ENCODE measurements at regions not wholly inside any gene's neighbourhood (a gene's known extent, or its start where the extent isn't known, plus 50 kb on each side); places are given as distances from the start of the nearest gene placed in this dataset.
A peak's percentile ranks its signal among the peaks of the same experiment; 100 is the strongest.
"Not testable (repeated sequence)": the region's sequence is repeated elsewhere in the genome, so short reads cannot be mapped to it uniquely, and the experiment has no call there.

DNA sequence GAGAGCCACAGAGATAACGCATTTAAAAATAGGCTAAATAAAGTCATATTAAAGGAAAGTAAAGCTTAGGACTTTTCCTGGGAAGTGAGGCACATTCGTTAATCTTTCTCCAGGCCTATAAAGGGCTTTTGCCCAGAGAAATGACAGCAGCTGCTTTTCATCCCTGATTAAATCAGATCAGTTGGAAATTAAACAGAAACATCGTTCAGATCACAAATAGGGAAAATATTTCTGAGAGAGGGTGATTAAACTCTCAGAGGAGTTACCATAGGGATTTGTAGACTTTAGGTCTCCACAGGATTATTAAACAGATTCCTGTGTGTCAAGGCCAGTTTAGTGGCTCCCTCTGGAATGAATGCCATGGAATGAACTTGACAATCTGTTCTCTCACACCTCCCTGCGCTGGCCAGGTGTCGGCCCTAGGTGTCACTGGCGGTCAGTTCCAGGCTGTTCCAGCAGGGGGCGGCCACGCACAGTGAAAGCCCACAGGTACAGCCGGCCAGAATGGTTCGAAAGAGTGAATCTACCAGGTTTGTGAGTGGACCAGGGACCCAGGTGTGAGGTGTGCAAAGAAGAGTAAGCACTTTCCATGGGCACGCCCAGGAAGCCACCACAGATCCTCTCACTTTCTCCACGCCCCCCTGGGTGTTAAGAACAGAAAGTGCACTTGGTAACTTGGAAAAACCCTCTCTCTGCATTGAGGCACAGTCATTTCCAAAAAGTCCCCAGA lies 253.0 kb upstream of the RASGRP1 start:
- peak; percentile 79 to 92 for ATAC-seq

DNA sequence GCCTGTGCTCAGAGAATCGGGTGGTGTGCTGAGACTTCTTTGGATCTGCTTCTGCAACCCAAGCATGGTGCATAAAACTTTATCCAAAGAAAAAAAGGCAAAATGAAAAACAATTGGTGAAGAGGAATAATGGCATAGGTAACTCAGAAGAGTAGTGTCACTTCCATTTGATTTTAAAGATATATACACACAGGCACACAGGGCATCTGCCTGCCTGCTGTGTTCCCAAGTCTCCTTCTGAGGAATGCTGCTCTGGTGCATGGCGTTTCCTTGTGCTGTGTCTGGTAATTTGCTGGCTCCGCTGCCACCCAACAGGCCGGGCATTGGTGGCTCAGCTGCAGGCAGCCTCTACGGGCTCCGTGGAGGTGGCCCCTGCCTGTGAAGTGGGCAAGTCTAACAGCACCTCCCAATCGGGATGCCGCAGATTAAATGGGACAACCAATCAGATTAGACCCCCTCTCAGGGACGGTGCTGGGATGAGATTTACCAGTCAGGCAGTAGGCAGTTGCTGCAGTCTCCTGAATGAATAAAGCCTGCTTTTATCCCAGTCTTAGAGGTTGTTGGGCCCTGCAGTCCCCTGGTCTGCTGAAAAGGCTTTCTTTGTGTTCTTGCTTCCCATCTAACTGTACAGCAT lies 253.7 kb upstream of the RASGRP1 start:
- ATAC-seq, result no peak

DNA sequence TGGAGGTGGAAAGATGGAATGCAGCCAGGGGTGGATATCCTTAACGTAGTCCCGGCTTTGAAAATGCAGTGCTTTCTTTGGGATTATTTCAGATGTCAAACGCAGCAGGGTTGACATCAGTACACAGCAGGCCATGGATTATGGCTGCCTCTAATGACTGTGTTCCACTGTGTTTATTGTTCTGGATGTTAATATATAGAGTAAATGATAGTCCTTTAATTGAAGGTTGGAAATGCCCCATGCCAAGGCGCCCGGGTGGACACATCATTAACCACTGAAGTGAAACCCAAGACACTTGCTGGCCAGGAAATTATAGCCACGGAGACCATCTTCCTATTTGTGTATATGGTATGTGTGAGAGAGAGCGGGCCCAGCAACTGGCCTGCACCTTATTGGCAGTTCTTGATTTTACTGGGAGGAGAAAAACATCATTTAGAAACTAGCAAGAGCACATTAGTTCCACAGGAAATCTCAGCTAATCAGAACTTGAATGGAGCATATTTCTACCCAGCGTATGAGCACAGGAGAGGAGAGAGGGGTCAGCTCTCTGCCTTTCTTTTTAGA lies 254.9 kb upstream of the RASGRP1 start:
- no peak for ATAC-seq

DNA sequence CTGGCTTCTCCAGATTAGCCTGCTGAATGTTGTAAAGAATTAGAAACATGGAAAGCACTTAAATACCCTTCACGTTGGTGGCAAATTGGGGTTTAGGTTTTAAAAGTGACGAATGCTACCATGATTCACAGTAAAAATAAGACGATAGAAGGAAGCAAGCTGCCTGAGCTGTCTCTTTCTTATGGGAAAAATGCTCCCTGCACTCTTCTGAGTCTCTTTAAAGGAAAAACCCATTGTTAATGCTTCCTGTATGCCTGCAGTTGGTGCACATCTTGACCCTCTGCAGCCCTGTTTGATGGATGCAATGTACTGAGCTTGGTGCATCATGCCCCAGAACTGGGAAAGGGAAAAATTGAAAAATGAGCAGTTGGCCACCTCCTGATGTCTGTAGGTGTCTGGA lies 258.6 kb upstream of the RASGRP1 start:
- no peak for ATAC-seq

DNA sequence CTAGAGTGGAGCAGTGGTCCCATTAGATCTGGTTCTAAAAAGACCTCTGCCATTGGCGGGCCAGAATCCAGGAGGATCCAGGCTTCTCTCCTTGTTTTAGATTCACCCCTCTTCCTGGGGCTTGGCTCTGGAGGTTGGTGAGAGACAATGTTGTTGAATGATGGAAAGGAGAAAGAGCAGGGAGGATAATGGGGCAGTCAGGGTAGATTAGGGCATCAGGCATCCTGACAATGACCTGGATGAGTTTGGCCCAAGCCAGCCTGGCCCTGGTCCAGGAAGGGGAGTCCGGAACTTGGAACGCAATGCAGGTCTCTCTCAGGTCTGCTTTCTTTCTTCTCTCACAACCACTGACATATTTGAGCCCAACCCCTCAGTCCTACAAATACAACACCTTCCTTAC lies 260.1 kb upstream of the RASGRP1 start:
- no peak for ATAC-seq

DNA sequence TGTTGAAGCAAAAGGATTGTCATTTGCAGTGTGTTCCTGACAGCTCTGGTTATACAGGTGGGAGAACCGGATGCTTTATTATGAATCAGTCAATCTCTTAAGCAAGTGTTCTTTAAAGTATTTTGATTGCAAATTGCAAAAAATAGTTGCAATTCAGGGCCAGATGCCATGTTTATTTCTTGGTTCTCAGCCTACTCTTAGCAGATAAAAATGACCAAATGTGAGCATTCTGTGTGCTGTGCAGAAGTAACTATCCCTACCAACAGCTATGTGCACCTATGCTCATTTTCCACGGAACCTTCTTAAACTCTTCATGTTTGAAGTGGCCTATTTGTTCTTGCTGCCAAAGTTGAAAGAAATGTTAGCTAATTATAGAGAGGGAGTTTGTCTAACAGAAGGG lies 262.3 kb upstream of the RASGRP1 start:
- ATAC-seq, result no peak

- no peak for ATAC-seq
Observed at GRCh38 chr15:38828031-38828532, 263.5 kb upstream of the RASGRP1 start.

DNA sequence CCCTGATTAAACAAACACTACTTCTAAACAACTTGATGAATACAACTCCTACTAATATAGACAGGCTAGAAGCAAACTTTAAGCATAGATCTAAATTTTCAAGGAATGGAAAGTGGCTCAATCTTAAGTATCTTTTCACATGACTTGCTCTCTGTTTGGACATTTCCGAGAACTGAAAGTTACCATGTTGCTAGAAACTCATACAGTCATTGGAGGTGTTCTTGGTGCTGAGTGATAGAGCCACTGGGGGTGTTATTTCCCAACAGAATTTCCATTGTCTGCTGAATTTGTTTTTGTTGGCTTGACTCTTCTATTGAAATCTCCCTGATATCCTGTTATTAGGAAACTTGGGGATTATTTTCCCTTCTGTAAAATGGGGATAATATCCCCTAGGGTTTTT lies 264.5 kb upstream of the RASGRP1 start:
- no peak for ATAC-seq

DNA sequence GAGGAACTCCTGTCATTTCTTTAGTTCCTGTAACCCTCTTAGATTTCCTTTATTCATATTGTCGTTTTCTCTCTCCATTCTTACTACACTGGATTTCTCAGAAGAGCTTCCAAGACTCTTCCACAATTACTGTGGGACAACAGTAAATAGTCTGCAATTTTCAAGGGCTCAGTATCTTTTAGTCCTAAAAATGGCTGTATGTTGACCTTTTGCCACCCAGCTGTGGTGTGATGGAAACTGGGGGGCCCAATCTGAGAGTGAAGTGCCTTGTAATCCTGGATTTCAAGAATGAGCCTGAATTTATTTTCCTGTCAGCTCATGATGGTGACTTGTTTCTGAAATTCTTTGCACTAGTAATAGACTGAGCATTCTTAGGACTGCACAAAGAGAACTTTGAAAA lies 277.6 kb upstream of the RASGRP1 start:
- ATAC-seq, result no peak

- no peak for ATAC-seq
Observed at GRCh38 chr15:38843051-38843501, 278.5 kb upstream of the RASGRP1 start.

DNA sequence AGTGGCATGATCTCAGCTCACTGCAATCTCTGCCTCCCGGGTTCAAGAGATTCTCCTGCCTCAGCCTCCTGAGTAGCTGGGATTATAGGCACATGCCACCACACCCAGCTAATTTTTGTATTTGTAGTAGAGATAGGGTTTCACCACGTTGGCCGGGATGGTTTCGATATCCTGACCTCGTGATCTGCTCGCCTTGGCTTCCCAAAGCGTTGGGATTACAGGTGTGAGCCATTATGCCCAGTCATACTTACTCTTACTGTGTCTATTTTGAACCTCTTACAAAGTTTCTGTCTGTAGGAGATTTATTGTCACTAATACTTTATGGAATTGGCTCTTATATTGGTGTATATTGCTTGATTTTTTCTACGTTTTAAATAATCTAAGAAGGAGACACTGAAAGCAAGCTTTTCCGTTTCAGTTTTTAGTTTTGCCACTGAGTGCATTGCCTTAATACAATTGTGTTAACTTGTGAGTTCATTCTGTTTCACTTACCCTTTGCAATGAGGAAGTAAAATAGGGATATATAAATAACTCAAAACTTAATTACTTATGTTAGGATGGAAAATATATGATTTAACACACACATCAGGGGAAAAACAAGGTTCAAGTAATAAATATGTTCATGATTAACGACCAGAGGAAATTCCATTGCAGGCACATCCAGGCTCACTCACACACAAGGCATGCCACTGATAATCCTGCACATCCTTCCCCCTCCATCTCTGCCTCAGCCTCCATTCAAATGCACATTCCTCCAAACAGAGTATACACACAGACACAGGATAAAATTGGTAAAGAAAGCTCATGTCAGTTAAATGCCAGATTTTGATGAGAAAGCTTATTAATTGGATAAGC lies 279.3 kb upstream of the RASGRP1 start:
- no peak for ATAC-seq

DNA sequence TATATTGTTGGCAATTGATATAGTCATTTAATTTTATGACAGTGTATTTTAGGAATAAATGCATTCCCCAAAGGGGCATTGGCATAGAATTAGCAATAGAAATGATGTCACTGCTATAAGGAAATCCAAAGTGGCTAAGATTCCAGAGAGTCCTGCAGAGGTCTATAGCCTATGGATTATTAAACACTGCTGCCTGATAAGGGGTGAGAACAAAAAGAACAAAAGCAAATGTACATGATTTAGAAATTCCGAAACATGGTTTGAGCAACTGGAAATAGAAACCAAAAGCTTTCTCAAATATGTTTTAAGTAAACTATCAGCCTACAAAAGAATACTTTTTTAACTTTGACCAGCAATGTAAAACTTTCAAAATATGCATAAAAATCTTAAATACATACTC lies 280.1 kb upstream of the RASGRP1 start:
- no peak for ATAC-seq

- no peak for ATAC-seq
Observed at GRCh38 chr15:38846346-38846745, 281.7 kb upstream of the RASGRP1 start.

DNA sequence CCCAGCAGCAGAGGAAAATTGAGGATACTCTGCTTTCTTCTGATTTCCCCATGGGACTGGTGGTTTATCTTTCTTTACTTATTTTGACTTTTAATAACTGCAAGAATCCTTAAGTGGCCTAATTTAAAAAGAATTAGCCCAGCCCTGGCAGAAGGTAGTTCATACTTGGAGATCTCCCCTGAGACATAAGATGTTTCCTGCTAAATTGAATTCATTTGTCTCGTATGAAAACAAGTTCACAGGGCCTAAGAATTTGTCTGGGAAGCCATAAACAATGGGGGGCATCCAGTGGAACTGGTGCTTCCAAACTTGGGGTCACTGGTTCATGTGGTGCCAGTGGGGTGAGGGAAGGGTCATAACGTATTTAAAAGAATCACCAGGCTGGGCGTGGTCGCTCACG lies 283.1 kb upstream of the RASGRP1 start:
- no peak for ATAC-seq

DNA sequence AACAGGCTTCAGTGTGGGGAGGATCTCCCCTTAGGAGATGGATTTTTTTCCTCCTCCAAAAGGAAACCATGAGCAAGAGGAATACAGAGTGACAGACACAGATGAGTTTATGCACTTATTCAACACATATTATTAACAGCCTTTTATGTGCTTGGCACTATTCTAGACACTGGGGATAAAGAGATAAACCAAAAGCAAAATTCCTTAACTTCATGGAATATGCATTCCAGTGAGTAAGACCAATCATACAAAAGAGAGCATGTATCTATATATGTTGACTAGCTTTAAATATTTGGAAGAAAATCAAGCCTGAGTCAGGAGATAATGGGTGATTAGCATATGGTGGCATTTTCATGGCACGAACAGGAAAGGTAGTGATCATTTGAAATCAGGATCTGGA lies 284.4 kb upstream of the RASGRP1 start:
- no peak for ATAC-seq

DNA sequence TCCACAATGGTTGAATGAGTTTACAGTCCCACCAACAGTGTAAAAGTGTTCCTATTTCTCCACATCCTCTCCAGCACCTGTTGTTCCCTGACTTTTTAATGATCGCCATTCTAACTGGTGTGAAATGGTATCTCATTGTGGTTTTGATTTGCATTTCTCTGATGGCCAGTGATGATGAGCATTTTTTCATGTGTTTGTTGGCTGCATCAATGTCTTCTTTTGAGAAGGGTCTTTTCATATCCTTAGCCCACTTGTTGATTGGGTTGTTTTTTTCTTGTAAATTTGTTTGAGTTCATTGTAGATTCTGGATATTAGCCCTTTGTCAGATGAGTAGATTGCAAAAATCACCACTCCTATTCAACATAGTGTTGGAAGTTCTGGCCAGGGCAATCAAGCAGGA lies 287.6 kb upstream of the RASGRP1 start:
- not testable (repeated sequence) for ATAC-seq

DNA sequence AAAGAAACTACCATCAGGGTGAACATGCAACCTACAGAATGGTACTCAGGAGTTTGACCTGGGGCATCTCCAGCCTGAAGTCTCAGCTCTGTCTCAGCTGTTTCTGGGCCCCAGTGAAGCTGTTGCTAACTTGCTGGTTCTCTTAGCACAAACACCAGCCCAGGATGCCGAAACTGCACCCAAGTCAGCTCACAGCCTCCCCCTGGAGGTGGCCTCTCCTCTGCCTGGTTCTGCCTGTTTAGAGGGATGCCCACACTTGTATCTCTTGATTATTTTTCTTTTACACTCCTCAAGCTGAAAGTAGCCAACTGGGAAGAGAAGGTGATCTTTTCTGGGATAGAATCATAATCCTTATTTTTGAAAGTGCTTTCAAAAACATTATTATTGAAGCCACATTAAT lies 289.0 kb upstream of the RASGRP1 start:
- no peak for ATAC-seq

DNA sequence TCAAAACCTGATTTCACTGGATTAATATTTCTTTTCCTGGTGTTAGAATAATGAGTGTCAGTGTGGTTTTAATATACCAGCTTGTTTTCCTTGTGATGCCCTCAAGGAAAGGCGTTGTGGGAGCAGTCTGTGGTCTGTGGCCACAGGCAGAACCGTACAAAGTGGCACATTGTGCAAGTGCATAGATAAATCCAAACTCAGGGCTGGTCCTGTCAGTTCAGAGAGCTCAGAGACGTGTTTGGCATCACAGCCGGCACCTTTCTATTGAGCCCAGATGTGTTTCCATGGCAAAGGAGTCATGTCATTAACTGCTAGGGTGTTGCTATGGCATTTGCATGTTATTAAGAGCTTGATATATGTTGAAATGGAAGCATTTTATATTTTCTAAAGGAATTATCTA lies 289.9 kb upstream of the RASGRP1 start:
- no peak for ATAC-seq

- ATAC-seq, result no peak
Observed at GRCh38 chr15:38857814-38858213, 293.2 kb upstream of the RASGRP1 start.

DNA sequence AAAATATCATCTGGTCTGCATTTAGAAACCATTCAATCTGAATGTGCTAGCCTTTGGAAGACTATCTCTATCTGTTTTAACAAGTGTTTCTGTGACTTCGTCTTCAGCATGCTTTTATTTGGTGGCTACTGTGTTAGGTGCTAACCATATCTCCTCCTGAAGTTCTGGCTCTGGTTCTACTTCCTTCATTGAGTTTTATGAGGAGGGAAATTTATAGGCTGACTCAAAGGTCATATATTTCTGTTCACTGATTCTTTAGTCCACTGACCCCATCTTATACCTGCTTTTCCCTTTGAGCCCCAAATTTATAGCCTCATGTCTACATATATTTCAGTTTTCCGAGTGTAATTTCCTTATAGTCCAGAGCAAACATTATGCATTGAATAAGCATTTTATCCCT lies 295.0 kb upstream of the RASGRP1 start:
- ATAC-seq, result no peak

DNA sequence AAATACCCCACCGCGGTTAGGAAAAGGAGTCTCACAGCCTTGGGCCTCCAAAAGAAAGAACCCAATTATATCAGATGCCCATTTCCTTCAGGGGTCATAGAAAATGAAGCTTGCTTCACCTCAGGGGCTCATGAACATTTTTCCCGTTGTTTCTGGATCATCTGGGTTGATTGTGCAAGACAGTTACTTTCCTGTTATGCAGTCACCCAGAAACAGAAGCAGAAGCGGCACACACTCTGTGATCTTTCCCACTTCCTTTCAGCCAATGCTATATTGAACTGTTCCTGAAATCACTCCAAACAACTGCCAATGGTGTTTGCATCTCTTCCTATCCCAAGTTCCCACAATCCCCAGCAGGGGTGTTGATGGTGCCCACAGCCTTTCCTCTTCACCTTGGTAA lies 295.6 kb upstream of the RASGRP1 start:
- no peak for ATAC-seq

GRCh38 chr15:38860674-38861073 lies 296.1 kb upstream of the RASGRP1 start:
- ATAC-seq, result no peak

DNA sequence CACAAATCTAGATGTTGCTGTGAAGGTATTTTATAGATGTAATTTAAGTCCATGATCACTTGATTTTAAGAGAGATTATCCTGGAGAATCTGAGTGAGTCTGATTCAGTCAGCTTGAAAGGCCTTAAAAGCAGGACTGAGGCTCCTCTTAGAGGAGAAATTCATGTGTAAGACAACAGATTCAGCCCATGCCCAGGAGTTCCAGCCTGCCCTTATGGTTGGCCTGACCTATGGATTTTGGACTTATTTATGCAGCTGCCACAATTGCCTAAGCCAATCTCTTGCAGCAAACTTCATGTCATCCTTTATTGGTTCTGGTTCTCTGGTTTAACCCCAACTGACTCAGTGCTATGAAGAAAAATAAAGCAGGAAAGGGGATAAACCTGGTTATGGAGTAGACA lies 296.5 kb upstream of the RASGRP1 start:
- no peak for ATAC-seq

Measured in activated CD4-positive, CD25-positive, alpha-beta regulatory T cell treated with anti-CD3 and anti-CD28 coated beads, Interleukin-2, amount 50 U/mL, for 24 hours (primary cell).